Vagina (tissue), 2 donors: ENCODE measurements at regions not wholly inside any gene's neighbourhood (a gene's known extent, or its start where the extent isn't known, plus 50 kb on each side); places are given as distances from the start of the nearest gene placed in this dataset.

Experiments
- POLR2AphosphoS5 ChIP-seq, 2 donors: sonication (generic); formaldehyde crosslinking; IDR thresholded peaks; one replicate each; pipeline ENCODE4 v1.9.0; 2017; ENCODE audit warnings: antibody characterized with exemption in 2 of 2, mild to moderate bottlenecking in 2 of 2, low read depth in 1 of 2; ENCODE audit not compliant: insufficient read depth in 1 of 2
- TF ChIP-seq, protein P1 (sequence below), 3 experiments: fragments of 450-650 bp in 2 of 3; fragments of 200-600 bp in 1 of 3; sonication (generic) in 1 of 3; IDR thresholded peaks; one replicate each; pipeline ENCODE4 v1.5.1; 2017 to 2019; ENCODE audit warnings: antibody characterized with exemption in 3 of 3, mild to moderate bottlenecking in 2 of 3, moderate library complexity in 2 of 3

DNA sequence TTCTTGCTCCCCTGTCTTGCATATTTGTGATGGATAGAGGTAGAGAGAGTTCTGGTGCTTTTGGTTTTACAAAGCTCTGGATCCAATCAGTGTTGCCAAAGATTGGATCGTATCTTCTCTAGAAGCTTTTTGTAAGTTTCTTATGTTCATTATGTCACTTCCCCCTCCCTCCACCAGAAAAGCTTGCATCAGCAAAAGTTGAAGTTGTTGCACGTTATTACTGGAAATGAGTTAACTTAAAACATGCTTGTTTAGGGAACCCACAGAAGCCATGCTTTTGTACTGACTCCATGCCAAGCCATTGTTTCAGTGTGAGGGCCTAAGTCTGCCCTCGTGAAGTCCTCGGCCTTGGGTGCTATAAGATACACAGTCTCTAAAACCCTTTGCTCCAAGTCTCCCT, 186.5 kb downstream of the ERCC6L2 start:
- TF ChIP-seq, protein P1, sequence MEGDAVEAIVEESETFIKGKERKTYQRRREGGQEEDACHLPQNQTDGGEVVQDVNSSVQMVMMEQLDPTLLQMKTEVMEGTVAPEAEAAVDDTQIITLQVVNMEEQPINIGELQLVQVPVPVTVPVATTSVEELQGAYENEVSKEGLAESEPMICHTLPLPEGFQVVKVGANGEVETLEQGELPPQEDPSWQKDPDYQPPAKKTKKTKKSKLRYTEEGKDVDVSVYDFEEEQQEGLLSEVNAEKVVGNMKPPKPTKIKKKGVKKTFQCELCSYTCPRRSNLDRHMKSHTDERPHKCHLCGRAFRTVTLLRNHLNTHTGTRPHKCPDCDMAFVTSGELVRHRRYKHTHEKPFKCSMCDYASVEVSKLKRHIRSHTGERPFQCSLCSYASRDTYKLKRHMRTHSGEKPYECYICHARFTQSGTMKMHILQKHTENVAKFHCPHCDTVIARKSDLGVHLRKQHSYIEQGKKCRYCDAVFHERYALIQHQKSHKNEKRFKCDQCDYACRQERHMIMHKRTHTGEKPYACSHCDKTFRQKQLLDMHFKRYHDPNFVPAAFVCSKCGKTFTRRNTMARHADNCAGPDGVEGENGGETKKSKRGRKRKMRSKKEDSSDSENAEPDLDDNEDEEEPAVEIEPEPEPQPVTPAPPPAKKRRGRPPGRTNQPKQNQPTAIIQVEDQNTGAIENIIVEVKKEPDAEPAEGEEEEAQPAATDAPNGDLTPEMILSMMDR (IDR thresholded peaks at IDR 0.05) = no peak
- TF ChIP-seq POLR2AphosphoS5 (IDR thresholded peaks at IDR 0.05; ENCODE audit: insufficient read depth in 1 of 2, low read depth in 1 of 2) = no peak
